ENCODE measurements at regions not wholly inside any gene's neighbourhood (a gene's known extent, or its start where the extent isn't known, plus 50 kb on each side); places are given as distances from the start of the nearest gene placed in this dataset.

- TF ChIP-seq, protein P1, sequence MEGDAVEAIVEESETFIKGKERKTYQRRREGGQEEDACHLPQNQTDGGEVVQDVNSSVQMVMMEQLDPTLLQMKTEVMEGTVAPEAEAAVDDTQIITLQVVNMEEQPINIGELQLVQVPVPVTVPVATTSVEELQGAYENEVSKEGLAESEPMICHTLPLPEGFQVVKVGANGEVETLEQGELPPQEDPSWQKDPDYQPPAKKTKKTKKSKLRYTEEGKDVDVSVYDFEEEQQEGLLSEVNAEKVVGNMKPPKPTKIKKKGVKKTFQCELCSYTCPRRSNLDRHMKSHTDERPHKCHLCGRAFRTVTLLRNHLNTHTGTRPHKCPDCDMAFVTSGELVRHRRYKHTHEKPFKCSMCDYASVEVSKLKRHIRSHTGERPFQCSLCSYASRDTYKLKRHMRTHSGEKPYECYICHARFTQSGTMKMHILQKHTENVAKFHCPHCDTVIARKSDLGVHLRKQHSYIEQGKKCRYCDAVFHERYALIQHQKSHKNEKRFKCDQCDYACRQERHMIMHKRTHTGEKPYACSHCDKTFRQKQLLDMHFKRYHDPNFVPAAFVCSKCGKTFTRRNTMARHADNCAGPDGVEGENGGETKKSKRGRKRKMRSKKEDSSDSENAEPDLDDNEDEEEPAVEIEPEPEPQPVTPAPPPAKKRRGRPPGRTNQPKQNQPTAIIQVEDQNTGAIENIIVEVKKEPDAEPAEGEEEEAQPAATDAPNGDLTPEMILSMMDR (conservative IDR thresholded peaks at IDR 0.05; ENCODE audit: low read depth, low read length) = no peak
- no peak overlapping the region for H3K4me3 ChIP-seq (ENCODE audit: low read length)
- DNase-seq (ENCODE audit: low read depth) = no peak
These were observed 325.7 kb downstream of the CNTN3 start for GRCh38 chr3:74288761-74289160.

- TF ChIP-seq, protein P1 (conservative IDR thresholded peaks at IDR 0.05; ENCODE audit: low read depth, low read length) = no peak
- no peak for DNase-seq (ENCODE audit: low read depth)
These were observed 326.9 kb downstream of the CNTN3 start for GRCh38 chr3:74287557-74287956.

GRCh38 chr3:74282202-74282601 is 332.3 kb downstream of the CNTN3 start:
- no peak overlapping the region for H3K4me3 ChIP-seq (ENCODE audit: low read length)
- TF ChIP-seq, protein P1 (conservative IDR thresholded peaks at IDR 0.05; ENCODE audit: low read depth, low read length) = no peak
- no peak for DNase-seq (ENCODE audit: low read depth)

More at GRCh38 chr3:74287557-74287956, 326.9 kb downstream of the CNTN3 start:
- no peak overlapping the region for H3K4me3 ChIP-seq (ENCODE audit: low read length)

DNA sequence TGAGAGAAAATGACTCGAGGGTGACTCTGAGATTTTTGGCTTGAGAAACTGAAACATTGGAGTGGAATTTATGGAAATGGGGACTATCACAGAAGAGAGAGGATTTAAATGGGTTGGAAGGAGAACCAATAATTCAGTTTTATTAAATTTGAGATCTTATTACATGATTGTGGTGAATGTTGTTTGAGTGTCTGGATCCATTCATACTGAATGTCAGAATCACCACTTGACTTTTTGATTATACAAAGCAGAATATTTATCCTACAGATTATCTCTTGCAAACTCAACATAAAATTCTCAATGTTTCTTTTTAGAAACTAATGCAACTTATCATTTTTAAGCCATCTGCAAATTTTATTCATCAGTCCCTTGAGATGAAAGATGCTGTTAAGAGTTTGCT is 332.8 kb downstream of the CNTN3 start:
- TF ChIP-seq, protein P1 (conservative IDR thresholded peaks at IDR 0.05; ENCODE audit: low read depth, low read length) = no peak
- no peak for DNase-seq (ENCODE audit: low read depth)
- H3K4me3 ChIP-seq (ENCODE audit: low read length) = no peak overlapping the region

- H3K4me3 ChIP-seq (ENCODE audit: low read length) = no peak overlapping the region
- TF ChIP-seq, protein P1 (conservative IDR thresholded peaks at IDR 0.05; ENCODE audit: low read depth, low read length) = no peak
- DNase-seq (ENCODE audit: low read depth) = no peak
These were observed 340.7 kb downstream of the CNTN3 start for GRCh38 chr3:74273555-74274402.

DNA sequence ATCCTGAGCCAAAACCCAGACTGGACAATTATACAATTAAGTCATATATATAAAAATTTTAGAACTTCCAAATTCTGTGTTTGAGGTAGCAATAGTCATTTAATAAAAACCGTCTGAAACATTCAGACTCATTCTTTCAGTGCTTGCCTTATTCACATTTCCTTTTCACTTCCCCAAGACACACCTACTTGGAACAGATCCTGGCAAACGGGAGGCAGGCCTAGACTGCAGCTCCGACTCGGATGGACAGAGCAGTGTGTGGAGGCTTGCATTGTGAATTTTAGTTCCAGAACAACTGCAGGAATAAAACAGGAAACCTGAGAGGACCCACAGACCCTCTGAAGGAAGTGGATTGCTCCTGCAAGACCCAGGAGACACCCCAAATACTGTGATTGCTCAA is 341.4 kb downstream of the CNTN3 start:
- TF ChIP-seq, protein P1 (conservative IDR thresholded peaks at IDR 0.05; ENCODE audit: low read depth, low read length) = no peak
- DNase-seq (ENCODE audit: low read depth) = no peak
- no peak overlapping the region for H3K4me3 ChIP-seq (ENCODE audit: low read length)

GRCh38 chr3:74271541-74271940 is 342.9 kb downstream of the CNTN3 start:
- no peak for DNase-seq (ENCODE audit: low read depth)
- TF ChIP-seq, protein P1 (conservative IDR thresholded peaks at IDR 0.05; ENCODE audit: low read depth, low read length) = no peak
- H3K4me3 ChIP-seq (ENCODE audit: low read length) = no peak overlapping the region
